AG09319 (cell line): ENCODE measurements at regions not wholly inside any gene's neighbourhood (a gene's known extent, or its start where the extent isn't known, plus 50 kb on each side); places are given as distances from the start of the nearest gene placed in this dataset.

Experiments
- DNase-seq: peaks from one replicate; pipeline ENCODE4 v3.0.0-alpha.2; 2010; ENCODE audit warnings: low read depth; ENCODE audit errors: extremely low read depth
- CTCF ChIP-seq: IDR thresholded peaks from 2 replicates; pipeline ENCODE4 v1.5.1; 2011; ENCODE audit warnings: low read depth, mild to moderate bottlenecking, inconsistent platforms, low read length, moderate library complexity

GRCh38 chrX:22748093-22748999 is 251.4 kb upstream of the DDX53 start:
- no peak for DNase-seq
- peak; percentile 76 for TF ChIP-seq CTCF

GRCh38 chrX:22758807-22759481 is 240.8 kb upstream of the DDX53 start:
- no peak for TF ChIP-seq CTCF
- no peak for DNase-seq

GRCh38 chrX:22760513-22761057 is 239.2 kb upstream of the DDX53 start:
- DNase-seq: no peak
- no peak for TF ChIP-seq CTCF

GRCh38 chrX:22788221-22788620 is 211.5 kb upstream of the DDX53 start:
- DNase-seq: no peak
- no peak for TF ChIP-seq CTCF

GRCh38 chrX:22795671-22796070 is 204.1 kb upstream of the DDX53 start:
- DNase-seq: no peak
- TF ChIP-seq CTCF: no peak

- DNase-seq: peak; percentile 50
- no peak for TF ChIP-seq CTCF
Observed at GRCh38 chrX:22800360-22800759, 199.4 kb upstream of the DDX53 start.

GRCh38 chrX:22800806-22801205 is 199.0 kb upstream of the DDX53 start:
- no peak for TF ChIP-seq CTCF
- DNase-seq: no peak
